Ascending aorta (tissue), 2 donors: ENCODE measurements at regions not wholly inside any gene's neighbourhood (a gene's known extent, or its start where the extent isn't known, plus 50 kb on each side); places are given as distances from the start of the nearest gene placed in this dataset.

Source experiments
- DNase-seq, 2 donors: peaks; one replicate each; pipeline ENCODE4 v3.0.0-alpha.2; 2019; ENCODE audit warnings: low spot score in 2 of 2
- H3K27ac ChIP-seq, 2 donors: fragments of 200-600 bp; sonication (generic); one replicate each; pipeline ENCODE4 v1.5.1; 2016 to 2017; ENCODE audit warnings: mild to moderate bottlenecking in 1 of 2
- H3K27me3 ChIP-seq: fragments of 200-600 bp; sonication (generic); one replicate; pipeline ENCODE4 v1.5.1; 2017
- H3K36me3 ChIP-seq, 2 donors: fragments of 200-600 bp; sonication (generic); one replicate each; pipeline ENCODE4 v1.5.1; 2016
- H3K4me1 ChIP-seq, 2 donors: fragments of 200-600 bp; sonication (generic); one replicate each; pipeline ENCODE4 v1.5.1; 2016 to 2017; ENCODE audit warnings: mild to moderate bottlenecking in 1 of 2
- H3K4me3 ChIP-seq, 2 donors: fragments of 200-600 bp; sonication (generic); one replicate each; pipeline ENCODE4 v1.5.1; 2016 to 2017; ENCODE audit warnings: mild to moderate bottlenecking in 1 of 2
- H3K9me3 ChIP-seq, 2 donors: fragments of 200-600 bp; sonication (generic); one replicate each; pipeline ENCODE4 v1.5.1; 2016
- intact Hi-C: fragments of 100-400 bp; cut with DNase I; formaldehyde crosslinking; loops from one replicate; pipeline ENCODE4 v1.15.1; 2023
- TF ChIP-seq, protein P1 (sequence below), 3 experiments: fragments of 200-600 bp in 2 of 3; fragments of 450-650 bp in 1 of 3; sonication (generic) in 2 of 3; IDR thresholded peaks; one replicate each; pipeline ENCODE4 v1.5.1; 2016 to 2019; ENCODE audit warnings: antibody characterized with exemption in 3 of 3, mild to moderate bottlenecking in 1 of 3, moderate library complexity in 1 of 3

DNA sequence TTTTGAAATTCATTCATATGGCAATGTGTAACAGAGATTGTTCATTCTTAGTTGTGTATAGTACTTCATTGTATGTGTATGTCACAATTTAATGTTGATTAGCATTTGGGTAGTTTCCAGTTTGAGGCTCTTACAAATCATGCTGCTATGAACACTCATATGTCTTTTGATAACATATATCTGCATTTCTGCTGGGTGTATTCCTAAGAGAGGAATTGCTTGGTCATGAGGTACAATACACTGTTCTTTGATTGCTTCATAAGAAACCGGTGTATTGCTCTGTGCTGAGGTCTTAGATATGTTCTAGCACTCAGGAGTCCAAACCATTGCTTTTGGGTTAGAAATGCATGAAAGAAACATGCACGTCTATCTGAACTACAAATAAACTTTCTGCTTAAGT is 492.9 kb upstream of the JAG1 start:
- no peak for DNase-seq
- Histone ChIP-seq H3K4me1 (peaks cover 0 to 12% of the 10 kb centered on the region in 2 donors), H3K4me3 (no peak overlapping the region), H3K9me3 (no peaks in the 10 kb centered on the region), H3K27me3 (no peaks in the 10 kb centered on the region), H3K27ac (no peak overlapping the region), H3K36me3 (no peaks in the 10 kb centered on the region)
- intact Hi-C loops: no loop called here
- TF ChIP-seq, protein P1, sequence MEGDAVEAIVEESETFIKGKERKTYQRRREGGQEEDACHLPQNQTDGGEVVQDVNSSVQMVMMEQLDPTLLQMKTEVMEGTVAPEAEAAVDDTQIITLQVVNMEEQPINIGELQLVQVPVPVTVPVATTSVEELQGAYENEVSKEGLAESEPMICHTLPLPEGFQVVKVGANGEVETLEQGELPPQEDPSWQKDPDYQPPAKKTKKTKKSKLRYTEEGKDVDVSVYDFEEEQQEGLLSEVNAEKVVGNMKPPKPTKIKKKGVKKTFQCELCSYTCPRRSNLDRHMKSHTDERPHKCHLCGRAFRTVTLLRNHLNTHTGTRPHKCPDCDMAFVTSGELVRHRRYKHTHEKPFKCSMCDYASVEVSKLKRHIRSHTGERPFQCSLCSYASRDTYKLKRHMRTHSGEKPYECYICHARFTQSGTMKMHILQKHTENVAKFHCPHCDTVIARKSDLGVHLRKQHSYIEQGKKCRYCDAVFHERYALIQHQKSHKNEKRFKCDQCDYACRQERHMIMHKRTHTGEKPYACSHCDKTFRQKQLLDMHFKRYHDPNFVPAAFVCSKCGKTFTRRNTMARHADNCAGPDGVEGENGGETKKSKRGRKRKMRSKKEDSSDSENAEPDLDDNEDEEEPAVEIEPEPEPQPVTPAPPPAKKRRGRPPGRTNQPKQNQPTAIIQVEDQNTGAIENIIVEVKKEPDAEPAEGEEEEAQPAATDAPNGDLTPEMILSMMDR (IDR thresholded peaks at IDR 0.05): no peak

DNA sequence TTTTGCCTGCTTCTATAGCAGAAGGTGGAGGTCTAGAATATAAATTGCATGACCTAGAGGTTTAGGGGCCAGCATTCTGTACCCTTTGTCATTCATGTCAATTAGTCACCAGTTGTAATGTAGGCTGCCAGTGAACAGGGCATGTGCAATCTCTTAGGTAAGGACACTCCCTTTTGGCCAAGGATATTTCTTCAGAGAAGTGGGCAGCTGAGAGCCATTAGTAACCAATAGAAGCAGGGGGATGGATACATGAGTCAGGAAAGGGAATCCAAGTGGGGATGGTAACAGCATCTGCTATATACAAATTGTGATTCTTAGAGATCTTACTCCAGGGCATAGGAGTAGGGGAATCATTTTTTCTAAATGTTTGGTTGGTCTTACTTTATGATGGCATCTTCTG is 494.2 kb upstream of the JAG1 start:
- Histone ChIP-seq H3K27me3 (no peaks in the 10 kb centered on the region), H3K4me3 (no peak overlapping the region), H3K36me3 (no peaks in the 10 kb centered on the region), H3K9me3 (no peaks in the 10 kb centered on the region), H3K4me1 (peaks cover 0 to 14% of the 10 kb centered on the region in 2 donors), H3K27ac (no peak overlapping the region)
- TF ChIP-seq, protein P1 (IDR thresholded peaks at IDR 0.05): no peak
- intact Hi-C loops: no loop called here
- DNase-seq: no peak

DNA sequence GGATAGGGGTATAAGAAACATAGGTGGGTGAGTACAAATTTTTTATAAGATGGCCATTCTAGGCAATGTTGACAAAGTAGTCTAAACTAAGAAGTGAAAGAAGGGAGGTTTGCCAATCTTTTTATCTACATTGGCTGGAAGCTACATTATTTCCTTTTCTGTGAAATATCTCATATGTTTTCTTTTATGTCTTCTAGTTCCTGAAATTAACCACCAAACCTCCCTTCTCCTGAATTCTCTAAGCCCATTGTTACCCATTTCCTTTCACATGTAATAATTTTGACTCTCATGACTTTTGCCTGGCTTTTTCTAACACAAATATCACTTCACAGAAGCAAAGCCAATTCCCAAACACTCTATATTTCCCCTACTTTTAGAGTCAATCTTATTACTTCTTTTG is 496.2 kb upstream of the JAG1 start:
- Histone ChIP-seq H3K4me3 (no peak overlapping the region), H3K27ac (peak overlapping the region; percentile 35 to 51), H3K36me3 (no peaks in the 10 kb centered on the region), H3K4me1 (peaks cover 0 to 22% of the 10 kb centered on the region in 2 donors), H3K9me3 (no peaks in the 10 kb centered on the region), H3K27me3 (no peaks in the 10 kb centered on the region)
- TF ChIP-seq, protein P1 (IDR thresholded peaks at IDR 0.05): no peak
- DNase-seq: no peak
- intact Hi-C loops: no loop called here

DNA sequence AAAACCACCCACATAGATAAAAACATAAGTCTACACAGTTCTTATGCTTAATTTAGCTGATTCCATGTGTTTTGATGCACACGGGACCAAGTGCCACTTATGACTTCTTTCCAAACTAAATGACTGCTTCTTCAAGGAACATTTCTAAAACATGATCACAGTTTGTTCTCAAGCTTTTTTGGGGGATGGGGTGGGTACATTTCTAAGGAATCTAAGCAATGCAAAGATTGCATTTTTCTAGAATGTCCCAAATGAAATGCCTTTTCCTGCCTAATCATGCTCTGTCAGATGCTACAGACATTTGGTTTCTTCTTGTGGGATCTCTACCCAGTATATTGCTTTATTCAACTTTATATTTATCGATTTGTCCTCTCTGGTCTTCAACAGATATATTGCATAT is 496.8 kb upstream of the JAG1 start:
- Histone ChIP-seq H3K27ac (peak overlapping the region; percentile 35 to 51), H3K27me3 (no peaks in the 10 kb centered on the region), H3K4me3 (no peak overlapping the region), H3K9me3 (no peaks in the 10 kb centered on the region), H3K4me1 (peaks cover 0 to 22% of the 10 kb centered on the region in 2 donors), H3K36me3 (no peaks in the 10 kb centered on the region)
- intact Hi-C loops: no loop called here
- DNase-seq: no peak
- TF ChIP-seq, protein P1 (IDR thresholded peaks at IDR 0.05): no peak

DNA sequence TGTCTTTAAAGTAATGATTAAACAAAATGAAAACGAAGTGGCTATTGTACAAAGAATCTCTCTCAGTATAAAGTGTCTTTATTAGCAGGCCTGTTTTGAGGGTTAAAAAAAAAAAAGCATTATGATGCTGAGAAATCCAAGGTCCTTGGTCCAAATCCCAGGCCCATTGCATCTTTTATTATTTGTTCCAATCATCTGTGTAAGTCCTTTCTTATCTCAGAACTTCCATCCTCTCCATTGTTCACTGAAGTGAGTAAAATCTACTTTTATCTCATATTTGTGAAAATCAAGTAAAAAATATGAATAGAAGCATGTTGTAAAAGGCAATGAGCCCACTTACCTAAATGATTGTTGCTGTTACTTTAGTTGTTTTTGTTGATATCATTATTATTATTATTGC is 499.1 kb upstream of the JAG1 start:
- TF ChIP-seq, protein P1 (IDR thresholded peaks at IDR 0.05): no peak
- no peaks in the 10 kb centered on the region for H3K27me3 ChIP-seq
- no peak overlapping the region for H3K4me3 ChIP-seq
- peaks cover 0 to 22% of the 10 kb centered on the region in 2 donors for H3K4me1 ChIP-seq
- no peak for DNase-seq
- H3K9me3 ChIP-seq: no peaks in the 10 kb centered on the region
- no peak overlapping the region for H3K27ac ChIP-seq
- H3K36me3 ChIP-seq: no peaks in the 10 kb centered on the region
- intact Hi-C loops: no loop called here

DNA sequence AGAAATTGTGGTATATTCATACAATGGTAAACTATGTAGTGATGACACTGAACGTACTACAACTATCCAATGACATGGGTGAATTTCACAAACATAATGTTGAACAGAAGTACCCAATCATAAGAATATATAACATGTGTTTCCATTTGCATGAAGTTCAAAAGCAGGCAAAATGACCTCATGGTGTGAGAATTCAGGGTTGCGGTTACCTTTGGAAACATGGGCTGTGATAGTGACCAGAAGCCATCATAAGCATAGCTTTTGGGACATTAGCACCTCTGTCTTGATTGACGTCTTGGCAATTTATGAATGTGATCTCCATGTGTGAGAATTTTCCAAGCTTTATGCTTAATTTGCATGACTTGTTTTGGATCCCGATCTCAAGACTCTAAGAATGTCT is 500.1 kb upstream of the JAG1 start:
- Histone ChIP-seq H3K36me3 (no peaks in the 10 kb centered on the region), H3K4me1 (peaks cover 0 to 27% of the 10 kb centered on the region in 2 donors), H3K27ac (no peak overlapping the region), H3K27me3 (no peaks in the 10 kb centered on the region), H3K9me3 (no peaks in the 10 kb centered on the region), H3K4me3 (no peak overlapping the region)
- TF ChIP-seq, protein P1 (IDR thresholded peaks at IDR 0.05): no peak
- no peak for DNase-seq
- intact Hi-C loops: no loop called here
